GM10266 (cell line): ENCODE measurements at regions not wholly inside any gene's neighbourhood (a gene's known extent, or its start where the extent isn't known, plus 50 kb on each side); places are given as distances from the start of the nearest gene placed in this dataset.
"Not testable (repeated sequence)": the region's sequence is repeated elsewhere in the genome, so short reads cannot be mapped to it uniquely, and the experiment has no call there.

Experiments
- DNase-seq: peaks from one replicate; pipeline ENCODE4 v3.0.0; 2012; ENCODE audit errors: extremely low spot score
- TF ChIP-seq, protein P1 (sequence below): IDR thresholded peaks from 2 replicates; pipeline ENCODE4 v1.5.1; 2012; ENCODE audit warnings: mild to moderate bottlenecking, low read depth; ENCODE audit not compliant: control insufficient read depth, insufficient read depth; ENCODE audit errors: missing control alignments

DNA sequence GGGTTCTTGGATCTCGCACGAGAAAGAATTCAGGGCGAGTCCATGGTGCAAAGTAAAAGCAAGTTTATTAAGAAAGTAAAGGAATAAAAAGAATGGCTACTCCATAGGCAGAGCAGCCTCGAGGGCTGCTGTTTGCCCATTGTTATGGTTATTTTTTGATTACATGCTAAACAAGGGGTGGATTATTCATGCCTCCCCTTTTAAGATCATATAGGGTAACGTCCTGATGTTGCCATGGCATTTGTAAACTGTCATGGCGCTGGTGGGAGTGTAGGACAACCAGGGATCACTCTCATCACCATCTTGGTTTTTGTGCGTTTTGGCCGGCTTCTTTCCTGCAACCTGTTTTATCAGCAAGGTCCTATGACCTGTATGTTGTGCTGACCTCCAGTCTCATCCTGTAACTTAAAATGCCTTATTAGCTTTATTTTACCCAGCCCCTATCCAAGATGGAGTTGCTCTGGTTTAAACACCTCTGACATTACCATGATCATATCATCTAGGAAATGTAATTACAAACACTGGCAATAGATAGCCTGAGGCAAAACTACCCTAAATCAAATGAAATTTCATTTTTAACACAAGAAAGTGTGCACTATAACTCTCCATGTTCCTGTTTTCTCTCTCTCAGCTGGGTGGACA, 94.3 kb upstream of the ATXN3L start:
- no peak for DNase-seq
- TF ChIP-seq, protein P1, sequence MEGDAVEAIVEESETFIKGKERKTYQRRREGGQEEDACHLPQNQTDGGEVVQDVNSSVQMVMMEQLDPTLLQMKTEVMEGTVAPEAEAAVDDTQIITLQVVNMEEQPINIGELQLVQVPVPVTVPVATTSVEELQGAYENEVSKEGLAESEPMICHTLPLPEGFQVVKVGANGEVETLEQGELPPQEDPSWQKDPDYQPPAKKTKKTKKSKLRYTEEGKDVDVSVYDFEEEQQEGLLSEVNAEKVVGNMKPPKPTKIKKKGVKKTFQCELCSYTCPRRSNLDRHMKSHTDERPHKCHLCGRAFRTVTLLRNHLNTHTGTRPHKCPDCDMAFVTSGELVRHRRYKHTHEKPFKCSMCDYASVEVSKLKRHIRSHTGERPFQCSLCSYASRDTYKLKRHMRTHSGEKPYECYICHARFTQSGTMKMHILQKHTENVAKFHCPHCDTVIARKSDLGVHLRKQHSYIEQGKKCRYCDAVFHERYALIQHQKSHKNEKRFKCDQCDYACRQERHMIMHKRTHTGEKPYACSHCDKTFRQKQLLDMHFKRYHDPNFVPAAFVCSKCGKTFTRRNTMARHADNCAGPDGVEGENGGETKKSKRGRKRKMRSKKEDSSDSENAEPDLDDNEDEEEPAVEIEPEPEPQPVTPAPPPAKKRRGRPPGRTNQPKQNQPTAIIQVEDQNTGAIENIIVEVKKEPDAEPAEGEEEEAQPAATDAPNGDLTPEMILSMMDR: no peak

DNA sequence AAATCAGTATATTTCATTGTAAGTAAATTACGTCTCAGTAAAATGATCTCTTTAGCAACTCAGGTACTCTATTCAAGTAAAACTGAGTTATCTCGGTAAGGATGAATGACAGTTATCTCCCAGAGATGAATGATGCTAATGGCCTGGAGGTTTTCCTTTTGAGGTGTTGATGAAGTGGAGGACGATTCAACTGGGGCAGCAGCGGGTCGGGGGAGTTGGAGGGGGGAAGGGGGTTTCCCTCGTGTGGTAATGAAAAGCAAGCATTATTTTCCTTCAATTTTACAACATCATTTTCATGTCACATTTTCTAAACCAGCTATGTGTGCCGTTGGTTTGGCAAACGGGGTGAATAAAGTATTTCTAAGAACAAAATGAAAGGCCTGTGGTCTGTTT, 92.4 kb upstream of the ATXN3L start:
- DNase-seq: no peak
- TF ChIP-seq, protein P1: no peak

DNA sequence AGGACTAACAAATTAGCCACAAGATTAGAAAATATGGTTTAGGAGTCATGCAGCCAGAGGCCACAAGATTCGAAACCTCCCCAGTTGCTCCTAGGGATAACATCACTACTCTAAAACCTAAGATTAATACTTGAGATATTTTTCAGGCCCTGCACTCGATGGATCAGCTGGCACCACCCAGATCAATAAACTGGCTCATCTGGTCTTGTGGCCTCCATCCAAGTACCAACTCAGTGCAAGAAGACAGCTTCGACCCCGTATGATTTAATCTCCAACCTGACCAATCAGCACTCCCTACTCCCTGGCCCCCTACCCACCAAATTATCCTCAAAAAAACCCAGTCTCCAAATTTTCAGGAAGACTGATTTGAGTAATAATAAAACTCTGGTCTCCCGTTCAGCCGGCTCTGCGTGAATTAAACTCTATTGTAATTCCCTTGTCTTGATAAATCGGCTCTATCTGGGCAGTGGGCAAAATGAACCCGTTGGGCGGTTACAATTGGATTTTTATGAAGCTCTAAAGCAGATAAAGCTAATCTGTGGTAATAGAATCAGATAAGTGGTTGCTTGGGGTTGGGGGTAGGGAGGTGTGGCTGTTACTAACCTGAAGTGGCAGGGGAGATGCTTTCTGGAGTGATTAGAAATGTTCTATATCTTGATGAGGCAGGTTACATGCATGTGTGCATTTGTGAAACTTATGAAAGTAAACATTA, 91.8 kb upstream of the ATXN3L start:
- DNase-seq: no peak
- TF ChIP-seq, protein P1: no peak

DNA sequence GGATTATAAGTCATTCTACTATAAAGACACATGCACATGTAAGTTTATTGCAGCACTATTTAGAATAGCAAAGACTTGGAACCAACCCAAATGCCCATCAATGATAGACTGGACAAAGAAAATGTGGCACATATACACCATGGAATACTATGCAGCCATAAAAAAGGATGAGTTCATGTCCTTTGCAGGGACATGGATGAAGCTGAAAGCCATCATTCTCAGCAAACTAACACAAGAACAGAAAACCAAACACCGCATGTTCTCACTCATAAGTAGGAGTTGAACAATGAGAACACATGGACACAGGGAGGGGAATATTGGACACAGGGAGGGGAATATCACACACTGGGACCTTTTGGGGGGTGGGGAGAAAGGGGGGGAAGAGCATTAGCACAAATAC, 88.7 kb upstream of the ATXN3L start:
- DNase-seq: not testable (repeated sequence)

DNA sequence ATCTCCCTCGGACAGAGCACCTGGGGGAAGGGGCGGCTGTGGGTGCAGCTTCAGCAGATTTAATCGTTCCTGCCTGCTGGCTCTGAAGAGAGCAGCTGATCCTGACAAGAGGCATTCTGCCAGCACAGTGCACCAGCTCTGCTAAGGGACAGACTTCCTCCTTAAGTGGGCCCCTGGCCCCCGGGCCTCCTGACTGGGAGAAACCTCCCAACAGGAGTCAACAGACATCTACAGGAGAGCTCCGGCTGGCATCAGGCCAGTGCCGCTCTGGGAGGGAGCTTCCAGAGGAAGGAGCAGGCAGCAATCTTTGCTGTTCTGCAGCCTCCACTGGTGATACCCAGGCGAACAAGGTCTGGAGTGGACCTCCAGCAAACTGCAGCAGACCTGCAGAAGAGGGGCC, 84.9 kb upstream of the ATXN3L start:
- not testable (repeated sequence) for DNase-seq

DNA sequence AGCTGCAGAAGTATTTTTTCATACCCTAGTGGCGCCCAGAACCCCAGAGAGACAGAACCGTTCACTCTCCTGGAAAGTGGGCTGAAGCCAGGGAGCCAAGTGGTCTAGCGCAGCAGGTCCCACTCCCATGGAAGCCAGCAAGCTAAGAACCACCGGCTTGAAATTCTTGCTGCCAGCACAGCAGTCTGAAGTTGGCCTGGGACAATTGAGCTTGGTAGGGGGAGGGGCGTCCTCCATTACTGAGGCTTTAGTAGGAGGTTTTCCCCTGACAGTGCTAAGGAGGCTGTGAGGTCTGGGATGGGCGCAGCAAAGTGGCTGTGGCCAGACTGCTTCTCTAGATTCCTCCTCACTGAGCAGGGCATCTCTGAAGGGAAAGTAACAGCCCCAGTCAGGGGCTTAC, 84.5 kb upstream of the ATXN3L start:
- TF ChIP-seq, protein P1: no peak
- DNase-seq: no peak

DNA sequence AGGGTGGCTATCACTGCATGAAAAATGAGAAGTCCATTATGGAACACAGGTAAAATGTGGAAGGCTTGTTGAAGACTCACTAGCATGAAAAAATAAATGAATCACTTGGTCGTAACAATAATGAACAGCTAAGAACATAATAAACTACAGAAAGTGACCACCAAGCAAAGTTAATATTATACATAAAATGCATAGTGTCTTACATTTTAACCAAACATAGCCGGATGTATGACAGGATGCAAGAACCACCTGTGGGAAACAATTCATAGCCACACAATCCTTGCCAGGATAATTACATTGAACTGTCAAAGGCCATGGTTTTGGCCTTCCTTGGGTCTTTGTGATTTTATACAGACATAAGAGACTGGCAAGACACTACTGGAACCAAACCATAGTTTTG, 81.9 kb upstream of the ATXN3L start:
- TF ChIP-seq, protein P1: no peak
- DNase-seq: no peak

DNA sequence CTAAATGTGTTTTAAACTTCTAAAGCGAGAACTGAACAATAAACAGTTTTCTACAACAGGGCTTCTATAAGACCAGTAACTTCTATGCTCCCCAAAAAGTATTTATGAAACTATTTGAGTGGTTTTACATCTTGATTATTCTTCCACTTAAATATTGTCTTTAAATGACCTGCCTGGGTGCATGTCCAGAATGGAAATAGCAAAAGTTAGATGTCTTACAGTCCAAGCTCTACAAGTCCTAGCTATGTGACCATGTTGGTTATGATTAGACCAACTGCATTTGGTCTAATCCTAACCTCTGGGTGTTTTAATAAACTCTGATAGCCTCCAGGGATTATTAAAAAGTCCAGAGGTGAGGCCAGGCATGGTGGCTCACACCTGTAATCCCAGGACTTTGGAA, 79.0 kb upstream of the ATXN3L start:
- TF ChIP-seq, protein P1: no peak
- no peak for DNase-seq
